ENCODE measurements at regions not wholly inside any gene's neighbourhood (a gene's known extent, or its start where the extent isn't known, plus 50 kb on each side); places are given as distances from the start of the nearest gene placed in this dataset.

- TF ChIP-seq CTCF (IDR thresholded peaks at IDR 0.05), result no peak
- TF ChIP-seq POLR2A (IDR thresholded peaks at IDR 0.05), result no peak
These were observed 78.2 kb downstream of the NAV1 start for GRCh38 chr1:201617157-201617556.
